Keratinocyte (primary cell): ENCODE measurements at regions not wholly inside any gene's neighbourhood (a gene's known extent, or its start where the extent isn't known, plus 50 kb on each side); places are given as distances from the start of the nearest gene placed in this dataset.

Source experiments
- CTCF ChIP-seq, 3 experiments: IDR thresholded peaks in 1 of 3; conservative IDR thresholded peaks in 1 of 3; optimal IDR thresholded peaks in 1 of 3; 2 replicates in 2 of 3; 3 replicates in 1 of 3; pipeline versions ENCODE3 to v1.5.1; 2011; ENCODE audit warnings: low read length in 3 of 3, mild to moderate bottlenecking in 3 of 3, moderate library complexity in 2 of 3, control low read depth in 1 of 3, inconsistent platforms in 1 of 3; ENCODE audit not compliant: insufficient read depth in 2 of 3; ENCODE audit errors: extremely low read depth in 1 of 3
- EZH2 ChIP-seq: IDR thresholded peaks from one replicate; pipeline ENCODE4 v1.6.1; 2012; ENCODE audit warnings: inconsistent platforms, mild to moderate bottlenecking, low read length, moderate library complexity

GRCh38 chr2:41943159-41943558 lies 104.7 kb upstream of the PKDCC start:
- TF ChIP-seq CTCF (optimal IDR thresholded peaks at IDR 0.05 in 1 of 3, IDR thresholded peaks at IDR 0.05 in 1 of 3, conservative IDR thresholded peaks at IDR 0.05 in 1 of 3; ENCODE audit: extremely low read depth in 1 of 3, insufficient read depth in 2 of 3, low read length in 3 of 3): no peak
- no peak for TF ChIP-seq EZH2
